ENCODE measurements at regions not wholly inside any gene's neighbourhood (a gene's known extent, or its start where the extent isn't known, plus 50 kb on each side); places are given as distances from the start of the nearest gene placed in this dataset.
A peak's percentile ranks its signal among the peaks of the same experiment; 100 is the strongest.

DNA sequence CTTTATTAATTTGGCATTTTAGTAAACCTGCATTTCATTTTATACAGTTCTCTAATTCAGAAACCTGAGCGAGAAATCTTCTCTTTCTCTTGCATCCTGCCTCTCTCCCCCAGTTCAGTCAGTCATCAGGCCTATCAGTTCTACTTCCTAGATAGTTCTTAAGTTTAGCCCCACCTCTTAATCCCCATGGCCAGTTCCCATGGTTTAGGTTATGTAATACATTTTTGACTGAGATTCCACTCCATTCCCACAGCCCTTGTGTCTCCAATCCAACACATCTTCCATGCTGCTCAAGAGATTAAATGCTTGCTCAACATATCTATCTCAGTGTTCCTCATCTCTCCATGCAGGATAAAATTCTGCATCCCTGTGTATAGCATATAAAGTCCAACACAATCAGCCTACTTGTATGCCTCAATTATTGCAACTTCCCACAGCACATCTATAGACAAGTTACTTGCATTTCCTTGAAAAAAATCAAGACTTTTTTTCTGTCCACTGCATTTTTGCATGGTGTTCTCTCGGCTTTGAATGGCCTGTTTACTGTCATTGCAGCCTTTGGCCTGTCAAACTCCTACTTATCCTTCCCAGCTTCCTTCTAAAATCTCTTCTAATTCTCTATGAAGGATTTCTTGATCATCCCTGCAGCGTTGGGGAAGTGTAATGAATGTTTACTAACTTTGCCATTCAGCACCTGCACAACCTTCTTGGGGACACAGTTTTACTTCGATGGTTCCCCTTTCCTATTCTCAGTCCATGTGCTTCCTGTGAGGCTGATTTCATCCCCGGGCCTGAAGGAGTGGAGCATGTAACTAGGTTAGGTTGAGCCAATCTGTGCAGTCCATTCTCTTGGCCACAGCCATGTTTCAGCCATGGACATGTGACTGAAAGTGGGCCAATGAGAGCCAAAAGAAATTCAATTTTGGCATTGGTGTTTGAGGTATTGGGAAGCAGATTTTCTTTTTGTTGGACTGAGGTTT is 80.8 kb downstream of the DACT1 start:
- Mint-ChIP-seq H3K9me3 (peaks cover 2 to 4% of the 10 kb centered on the region in 2 donors), H3K36me3 (peaks cover 0 to 2% of the 10 kb centered on the region in 2 donors), H3K27ac (no peak overlapping the region), H3K4me1 (peaks cover 4 to 9% of the 10 kb centered on the region in 2 donors), H3K27me3 (no peaks in the 10 kb centered on the region), H3K4me3 (no peak overlapping the region)
- DNase-seq (no peak), ATAC-seq (replicated peaks) (no peak)

DNA sequence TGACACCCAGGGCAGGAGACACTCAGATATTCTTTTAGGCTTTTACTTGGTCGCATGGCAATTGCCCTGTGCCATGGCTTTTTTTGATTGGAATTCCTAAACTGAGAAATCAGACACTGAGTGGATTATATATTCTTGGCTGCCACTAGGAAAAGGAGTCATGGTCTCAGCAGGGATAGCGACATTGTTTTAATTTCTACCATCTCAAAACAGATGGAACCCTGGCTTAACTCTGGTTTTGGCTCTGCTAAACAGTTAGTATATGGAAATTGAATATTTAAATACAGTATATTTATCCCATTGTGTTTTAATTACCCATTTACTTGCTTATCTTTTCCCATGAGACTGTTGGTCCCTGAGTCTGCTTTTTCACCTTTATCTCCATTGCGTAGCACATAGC is 84.0 kb downstream of the DACT1 start:
- no peak for ATAC-seq (replicated peaks)
- Mint-ChIP-seq H3K9me3 (peaks cover 2 to 4% of the 10 kb centered on the region in 2 donors), H3K4me3 (no peak overlapping the region), H3K27me3 (no peaks in the 10 kb centered on the region), H3K4me1 (peaks cover 2 to 9% of the 10 kb centered on the region in 2 donors), H3K27ac (no peak overlapping the region), H3K36me3 (peaks cover 0 to 2% of the 10 kb centered on the region in 2 donors)
- no peak for DNase-seq

- H3K27ac Mint-ChIP-seq, result no peak overlapping the region
- no peak for ATAC-seq (replicated peaks)
- no peak overlapping the region for H3K4me3 Mint-ChIP-seq
- no peaks in the 10 kb centered on the region for H3K27me3 Mint-ChIP-seq
- peaks cover 0 to 2% of the 10 kb centered on the region in 2 donors for H3K36me3 Mint-ChIP-seq
- no peak for DNase-seq
- H3K4me1 Mint-ChIP-seq, result peaks cover 2 to 5% of the 10 kb centered on the region in 2 donors
- H3K9me3 Mint-ChIP-seq, result peaks cover 2 to 4% of the 10 kb centered on the region in 2 donors
Measured at GRCh38 chr14:58722441-58722840, 84.7 kb downstream of the DACT1 start.

- Mint-ChIP-seq H3K36me3 (peaks cover 0 to 2% of the 10 kb centered on the region in 2 donors), H3K4me1 (no peaks in the 10 kb centered on the region), H3K4me3 (no peak overlapping the region), H3K27me3 (no peaks in the 10 kb centered on the region), H3K27ac (no peak overlapping the region), H3K9me3 (peaks cover 0 to 4% of the 10 kb centered on the region in 2 donors)
- no peak for ATAC-seq (replicated peaks)
- no peak for DNase-seq
Measured at GRCh38 chr14:58724206-58724605, 86.4 kb downstream of the DACT1 start.

DNA sequence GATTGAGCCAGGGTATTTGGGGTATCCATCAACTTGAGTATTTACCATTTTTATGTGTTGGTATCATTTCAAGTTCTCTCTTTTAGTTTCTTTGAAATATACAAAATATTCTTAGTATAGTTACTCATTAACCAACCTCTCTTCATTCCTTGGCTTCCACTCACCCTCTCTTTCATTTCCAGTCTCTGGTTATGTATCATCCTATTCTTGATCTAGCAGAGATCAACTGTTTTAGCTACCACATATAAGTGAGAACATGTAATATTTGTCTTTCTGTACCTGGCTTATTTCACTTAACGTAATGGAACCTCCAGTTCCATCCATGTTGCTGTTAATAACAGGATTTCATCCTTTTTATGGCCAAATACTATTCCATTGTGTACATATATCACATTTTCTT is 86.9 kb downstream of the DACT1 start:
- H3K4me3 Mint-ChIP-seq, result no peak overlapping the region
- no peak overlapping the region for H3K27ac Mint-ChIP-seq
- peaks cover 0 to 2% of the 10 kb centered on the region in 2 donors for H3K36me3 Mint-ChIP-seq
- no peaks in the 10 kb centered on the region for H3K27me3 Mint-ChIP-seq
- DNase-seq (no peak), ATAC-seq (replicated peaks) (no peak)
- H3K9me3 Mint-ChIP-seq, result peaks cover 0 to 2% of the 10 kb centered on the region in 2 donors
- H3K4me1 Mint-ChIP-seq, result no peaks in the 10 kb centered on the region

DNA sequence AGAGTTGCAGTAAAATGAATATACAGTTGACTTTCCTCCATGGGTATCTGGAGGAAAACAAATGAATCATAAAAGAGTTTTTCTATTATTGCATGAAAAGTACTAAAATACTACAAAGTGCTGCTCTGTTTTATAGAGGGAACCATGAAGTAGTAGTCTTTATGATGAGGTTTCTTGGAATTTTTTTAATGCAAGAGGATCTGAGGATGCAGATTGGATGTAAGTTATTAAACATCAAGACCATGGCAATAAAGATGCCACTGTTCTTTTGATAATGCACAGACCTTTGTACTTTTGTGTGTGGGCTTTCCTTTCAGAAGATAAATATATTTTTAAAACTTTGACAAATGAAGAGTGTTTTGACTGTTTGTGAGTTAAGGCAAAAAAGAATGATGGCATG is 87.5 kb downstream of the DACT1 start:
- H3K4me3 Mint-ChIP-seq, result no peak overlapping the region
- ATAC-seq (replicated peaks) (no peak), DNase-seq (no peak)
- H3K9me3 Mint-ChIP-seq, result no peaks in the 10 kb centered on the region
- H3K36me3 Mint-ChIP-seq, result no peaks in the 10 kb centered on the region
- no peaks in the 10 kb centered on the region for H3K27me3 Mint-ChIP-seq
- H3K4me1 Mint-ChIP-seq, result no peaks in the 10 kb centered on the region
- no peak overlapping the region for H3K27ac Mint-ChIP-seq

DNA sequence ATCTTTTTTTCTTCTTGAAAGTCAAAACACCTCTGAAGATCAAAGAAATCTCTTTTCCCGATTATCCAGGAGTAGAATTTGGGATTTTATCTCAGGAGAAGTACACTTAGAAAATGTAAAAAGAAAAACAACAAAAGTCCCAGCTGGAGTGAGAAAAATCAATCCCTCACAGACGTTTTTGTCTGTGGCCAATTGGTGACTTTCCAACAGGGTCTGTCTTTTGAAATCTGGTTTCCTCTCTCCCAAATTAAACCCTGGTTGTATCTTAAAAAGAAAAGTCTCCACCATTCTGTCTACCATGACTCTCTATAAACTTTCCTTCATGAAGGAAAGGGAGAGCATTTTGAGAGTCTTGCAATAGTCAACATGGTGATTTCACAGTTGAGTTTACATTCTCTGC is 88.1 kb downstream of the DACT1 start:
- no peak overlapping the region for H3K4me3 Mint-ChIP-seq
- DNase-seq, result no peak
- H3K9me3 Mint-ChIP-seq, result no peaks in the 10 kb centered on the region
- H3K36me3 Mint-ChIP-seq, result no peaks in the 10 kb centered on the region
- no peak overlapping the region for H3K27ac Mint-ChIP-seq
- H3K27me3 Mint-ChIP-seq, result peaks cover 0 to 6% of the 10 kb centered on the region in 2 donors
- no peak for ATAC-seq (replicated peaks)
- H3K4me1 Mint-ChIP-seq, result no peaks in the 10 kb centered on the region

- no peak overlapping the region for H3K4me3 Mint-ChIP-seq
- H3K27me3 Mint-ChIP-seq, result peaks cover 7 to 21% of the 10 kb centered on the region in 2 donors
- no peaks in the 10 kb centered on the region for H3K36me3 Mint-ChIP-seq
- DNase-seq, result no peak
- H3K4me1 Mint-ChIP-seq, result peaks cover 0 to 2% of the 10 kb centered on the region in 2 donors
- no peak for ATAC-seq (replicated peaks)
- no peaks in the 10 kb centered on the region for H3K9me3 Mint-ChIP-seq
- H3K27ac Mint-ChIP-seq, result no peak overlapping the region
Measured at GRCh38 chr14:58730792-58731464, 93.2 kb downstream of the DACT1 start.

- Mint-ChIP-seq H3K9me3 (no peaks in the 10 kb centered on the region), H3K36me3 (no peaks in the 10 kb centered on the region), H3K27me3 (peaks cover 8 to 23% of the 10 kb centered on the region in 2 donors), H3K4me3 (no peak overlapping the region), H3K27ac (no peak overlapping the region), H3K4me1 (peaks cover 0 to 2% of the 10 kb centered on the region in 2 donors)
- no peak for DNase-seq
- no peak for ATAC-seq (replicated peaks)
Measured at GRCh38 chr14:58731465-58732293, 93.9 kb downstream of the DACT1 start.

GRCh38 chr14:58732387-58732786 is 94.6 kb downstream of the DACT1 start:
- Mint-ChIP-seq H3K27me3 (peaks cover 8 to 23% of the 10 kb centered on the region in 2 donors), H3K4me3 (no peak overlapping the region), H3K9me3 (no peaks in the 10 kb centered on the region), H3K36me3 (no peaks in the 10 kb centered on the region), H3K4me1 (peaks cover 0 to 2% of the 10 kb centered on the region in 2 donors), H3K27ac (no peak overlapping the region)
- no peak for ATAC-seq (replicated peaks)
- DNase-seq, result no peak

DNA sequence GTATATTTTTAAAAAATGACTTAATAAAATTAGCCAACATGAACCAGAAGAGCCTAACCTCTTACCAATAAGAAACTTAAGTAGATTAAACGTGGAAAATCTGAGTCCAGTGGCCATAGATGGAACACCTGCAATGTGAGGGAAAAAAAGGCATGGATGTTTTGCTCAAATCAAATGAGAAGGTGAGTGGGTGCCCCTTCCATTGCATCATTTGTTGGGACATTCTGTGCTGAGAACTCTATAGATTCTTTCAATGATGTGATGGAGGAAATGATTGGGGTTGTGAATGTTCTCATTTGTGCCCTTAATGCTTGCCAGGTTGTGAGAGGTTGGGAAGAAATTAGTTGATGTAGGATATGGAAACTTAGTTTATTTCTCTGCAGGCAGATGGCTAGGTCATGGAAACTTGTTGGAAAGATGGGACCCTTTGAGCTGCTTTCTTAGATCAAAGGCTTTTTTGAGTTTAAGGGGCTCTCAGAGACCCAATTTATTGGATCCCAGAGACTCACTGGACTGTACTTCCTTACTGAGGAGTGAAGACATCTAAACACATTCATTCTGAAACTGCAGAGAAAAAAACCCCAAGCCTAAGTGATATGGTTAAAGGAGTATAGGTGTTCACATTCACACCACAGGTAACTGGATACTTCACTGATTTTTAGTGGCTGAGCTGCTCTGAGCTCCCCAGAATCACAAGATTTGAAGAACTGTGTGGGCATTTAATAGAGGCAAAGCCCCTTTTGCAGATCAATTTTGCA is 95.9 kb downstream of the DACT1 start:
- H3K36me3 Mint-ChIP-seq, result no peaks in the 10 kb centered on the region
- H3K4me1 Mint-ChIP-seq, result peaks cover 0 to 2% of the 10 kb centered on the region in 2 donors
- DNase-seq, result no peak
- ATAC-seq (replicated peaks), result peak in 1 of 2 donors; percentile 64
- no peak overlapping the region for H3K4me3 Mint-ChIP-seq
- no peaks in the 10 kb centered on the region for H3K9me3 Mint-ChIP-seq
- H3K27ac Mint-ChIP-seq, result no peak overlapping the region
- peaks cover 8 to 23% of the 10 kb centered on the region in 2 donors for H3K27me3 Mint-ChIP-seq

- H3K4me3 Mint-ChIP-seq, result no peak overlapping the region
- no peak overlapping the region for H3K27ac Mint-ChIP-seq
- H3K9me3 Mint-ChIP-seq, result no peaks in the 10 kb centered on the region
- DNase-seq (no peak), ATAC-seq (replicated peaks) (no peak)
- peaks cover 11 to 19% of the 10 kb centered on the region in 2 donors for H3K27me3 Mint-ChIP-seq
- H3K4me1 Mint-ChIP-seq, result peaks cover 0 to 2% of the 10 kb centered on the region in 2 donors
- no peaks in the 10 kb centered on the region for H3K36me3 Mint-ChIP-seq
Measured at GRCh38 chr14:58735596-58735995, 97.8 kb downstream of the DACT1 start.

DNA sequence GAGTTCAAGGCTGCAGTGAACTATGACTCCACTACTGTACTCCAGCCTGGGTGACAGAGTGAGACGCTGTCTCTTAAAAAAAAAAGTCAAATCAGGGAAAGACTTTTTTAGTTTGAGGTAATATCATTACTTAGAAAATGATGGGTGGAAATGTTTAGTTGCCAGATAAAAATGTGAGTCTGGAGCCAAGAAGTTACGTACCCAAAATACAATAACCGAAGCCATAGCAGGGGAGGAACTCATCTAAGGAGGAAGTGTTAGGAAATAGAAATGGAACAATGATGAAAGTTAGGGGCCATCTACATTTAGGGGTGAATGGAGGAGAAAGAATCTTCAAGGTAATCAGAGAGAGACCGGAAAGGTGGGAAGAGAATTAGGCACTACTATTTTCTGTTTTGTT is 98.8 kb downstream of the DACT1 start:
- no peaks in the 10 kb centered on the region for H3K36me3 Mint-ChIP-seq
- no peaks in the 10 kb centered on the region for H3K9me3 Mint-ChIP-seq
- no peak overlapping the region for H3K4me3 Mint-ChIP-seq
- ATAC-seq (replicated peaks) (no peak), DNase-seq (no peak)
- peaks cover 11 to 17% of the 10 kb centered on the region in 2 donors for H3K27me3 Mint-ChIP-seq
- peaks cover 0 to 2% of the 10 kb centered on the region in 2 donors for H3K4me1 Mint-ChIP-seq
- H3K27ac Mint-ChIP-seq, result no peak overlapping the region
